ENCODE measurements at regions not wholly inside any gene's neighbourhood (a gene's known extent, or its start where the extent isn't known, plus 50 kb on each side); places are given as distances from the start of the nearest gene placed in this dataset.
A peak's percentile ranks its signal among the peaks of the same experiment; 100 is the strongest.

DNA sequence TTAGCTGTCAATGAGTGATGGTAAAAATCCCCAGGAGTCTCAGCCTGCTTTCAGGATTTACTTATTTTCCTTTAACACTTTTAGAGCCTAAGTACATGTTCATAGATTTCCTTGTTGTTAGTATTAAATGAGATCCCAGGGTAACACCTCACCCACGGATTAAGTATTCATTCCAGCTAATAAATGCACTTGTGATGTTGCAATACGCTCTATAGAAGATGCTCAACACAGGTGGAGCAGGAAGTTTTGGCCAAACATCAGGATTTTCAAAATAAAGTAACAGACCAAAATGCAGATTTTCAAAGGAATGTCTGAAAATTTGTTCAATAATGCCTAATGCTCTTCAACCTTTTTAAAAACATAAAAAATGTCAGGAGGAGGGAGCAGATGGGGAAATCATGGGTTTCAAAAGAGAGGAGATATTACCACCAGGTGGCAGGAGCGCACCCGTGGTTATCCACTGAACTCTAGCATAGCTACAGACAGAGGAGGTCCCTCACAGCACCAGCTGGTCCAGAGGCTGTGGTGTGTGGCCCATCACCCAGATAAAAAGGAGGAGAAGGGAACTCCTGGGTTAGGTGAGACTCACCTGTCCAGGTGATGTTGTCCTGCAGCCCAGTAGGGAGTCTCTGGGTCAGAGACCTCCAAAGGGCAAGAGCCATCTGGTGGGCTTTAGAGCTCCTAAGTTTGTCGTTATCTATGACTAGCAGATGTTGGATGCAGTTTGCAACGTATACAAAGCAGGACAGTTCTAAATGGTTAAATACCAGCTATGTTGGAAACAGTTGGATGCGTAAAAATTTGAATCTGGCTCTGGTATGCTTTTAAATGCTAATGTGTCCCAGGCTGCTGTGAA, 1158.4 kb upstream of the TMEM132C start:
- Histone ChIP-seq H3K4me3 (ENCODE audit: extremely low read depth in 1 of 4, insufficient read depth in 2 of 4, low read depth in 3 of 4, low read length in 4 of 4) (no peak overlapping the region), H2BK15ac (ENCODE audit: low read length) (no peak overlapping the region), H3K14ac (ENCODE audit: insufficient read length) (no peak overlapping the region), H3K18ac (ENCODE audit: extremely low read depth, low read length) (no peak overlapping the region), H3K79me1 (ENCODE audit: low read depth, low read length) (no peaks in the 10 kb centered on the region), H4K8ac (ENCODE audit: extremely low read depth, insufficient read depth, low read length) (peak overlapping the region; percentile 36; the same call in 1 of the 2 replicates), H3K27me3 (replicated peaks in 1 of 4; ENCODE audit: control insufficient read depth in 3 of 4, extremely low read depth in 1 of 4, insufficient read depth in 3 of 4, low read length in 3 of 4) (no peaks in the 10 kb centered on the region), H4K91ac (replicated peaks; ENCODE audit: insufficient read length, low read length) (no peak overlapping the region), H3K27ac (ENCODE audit: low read depth, low read length) (no peak overlapping the region), H3K4ac (replicated peaks; ENCODE audit: insufficient read length, low read depth, low read length) (no peak overlapping the region), H3K9ac (replicated peaks in 1 of 4; ENCODE audit: extremely low read depth in 1 of 4, low read depth in 3 of 4, low read length in 3 of 4) (no peak overlapping the region), H3K23ac (ENCODE audit: insufficient read length) (no peak overlapping the region), H3K9me3 (ENCODE audit: insufficient read depth in 2 of 2, low read depth in 1 of 2, low read length in 1 of 2) (no peaks in the 10 kb centered on the region), H2AFZ (ENCODE audit: low read length) (no peak overlapping the region; the same call in 1 of the 2 replicates), H3K56ac (replicated peaks; ENCODE audit: insufficient read length, low read depth, low read length) (no peak overlapping the region), H2BK20ac (ENCODE audit: low read length) (no peak overlapping the region), H2BK5ac (ENCODE audit: low read depth, low read length) (no peak overlapping the region), H4K20me1 (replicated peaks in 1 of 2; ENCODE audit: control insufficient read depth in 1 of 2, insufficient read depth in 2 of 2, low read length in 2 of 2) (no peaks in the 10 kb centered on the region), H2BK12ac (ENCODE audit: low read depth, low read length) (no peak overlapping the region), H2AK5ac (ENCODE audit: low read depth, low read length) (no peak overlapping the region), H3K36me3 (ENCODE audit: control insufficient read depth in 2 of 4, insufficient read depth in 4 of 4, low read length in 3 of 4) (no peaks in the 10 kb centered on the region), H4K5ac (ENCODE audit: insufficient read length, low read depth, low read length) (no peak overlapping the region), H3K79me2 (ENCODE audit: control insufficient read depth in 1 of 2, insufficient read depth in 2 of 2, low read length in 2 of 2) (no peaks in the 10 kb centered on the region), H3K4me1 (replicated peaks in 1 of 4; ENCODE audit: control insufficient read depth in 3 of 4, insufficient read depth in 4 of 4, low read length in 3 of 4) (peaks cover 0 to 3% (median 0%) of the 10 kb centered on the region in 4 experiments; a peak in 4 of 7 replicates), H3K23me2 (ENCODE audit: low read depth, low read length) (no peaks in the 10 kb centered on the region), H2BK120ac (replicated peaks; ENCODE audit: low read depth, low read length) (no peak overlapping the region), H3K4me2 (ENCODE audit: insufficient read depth in 1 of 2, low read depth in 2 of 2, low read length in 2 of 2) (no peak overlapping the region)
- TF ChIP-seq RAD21 (IDR thresholded peaks at IDR 0.05 in 1 of 2, conservative IDR thresholded peaks at IDR 0.05 in 1 of 2; ENCODE audit: low read depth in 2 of 2, low read length in 2 of 2) = peak; percentile 86
- TF ChIP-seq, protein P1, sequence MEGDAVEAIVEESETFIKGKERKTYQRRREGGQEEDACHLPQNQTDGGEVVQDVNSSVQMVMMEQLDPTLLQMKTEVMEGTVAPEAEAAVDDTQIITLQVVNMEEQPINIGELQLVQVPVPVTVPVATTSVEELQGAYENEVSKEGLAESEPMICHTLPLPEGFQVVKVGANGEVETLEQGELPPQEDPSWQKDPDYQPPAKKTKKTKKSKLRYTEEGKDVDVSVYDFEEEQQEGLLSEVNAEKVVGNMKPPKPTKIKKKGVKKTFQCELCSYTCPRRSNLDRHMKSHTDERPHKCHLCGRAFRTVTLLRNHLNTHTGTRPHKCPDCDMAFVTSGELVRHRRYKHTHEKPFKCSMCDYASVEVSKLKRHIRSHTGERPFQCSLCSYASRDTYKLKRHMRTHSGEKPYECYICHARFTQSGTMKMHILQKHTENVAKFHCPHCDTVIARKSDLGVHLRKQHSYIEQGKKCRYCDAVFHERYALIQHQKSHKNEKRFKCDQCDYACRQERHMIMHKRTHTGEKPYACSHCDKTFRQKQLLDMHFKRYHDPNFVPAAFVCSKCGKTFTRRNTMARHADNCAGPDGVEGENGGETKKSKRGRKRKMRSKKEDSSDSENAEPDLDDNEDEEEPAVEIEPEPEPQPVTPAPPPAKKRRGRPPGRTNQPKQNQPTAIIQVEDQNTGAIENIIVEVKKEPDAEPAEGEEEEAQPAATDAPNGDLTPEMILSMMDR (IDR thresholded peaks at IDR 0.05; ENCODE audit: control extremely low read depth in 1 of 3, insufficient read depth in 1 of 3, low read depth in 1 of 3, low read length in 3 of 3) = peak; percentile 44 to 75 (median 65)
- TF ChIP-seq CTBP2 (IDR thresholded peaks at IDR 0.05; ENCODE audit: borderline replicate concordance, insufficient read depth, insufficient read length, low read length) = no peak
- no peak for TF ChIP-seq SP1 (IDR thresholded peaks at IDR 0.05; ENCODE audit: low read depth, low read length)
- TF ChIP-seq EGR1 (IDR thresholded peaks at IDR 0.05; ENCODE audit: borderline replicate concordance, low read depth, low read length) = no peak
- WGBS, 2 experiments (ENCODE audit: extremely low coverage in 1 of 2, insufficient coverage in 1 of 2, insufficient read length in 1 of 2, insufficient replicate concordance in 2 of 2, low coverage in 1 of 2, low lambda C conversion rate in 2 of 2, missing lambda C conversion rate in 1 of 2) = 63% methylated on average over 7 of the region's 7 CpGs; no CpG with 5 or more reads in 1 of the 2 experiments
- peak in 1 of 2 experiments; percentile 64 for DNase-seq (ENCODE audit: low read depth in 1 of 2, low spot score in 2 of 2)
- peak; percentile 69 for FAIRE-seq
- ChIA-PET CTCF (ENCODE audit: partially characterized antibody) (interaction anchor here (0.6 to 3.6 kb wide), 61 partner anchors 8 to 848 kb away, joined by 3 to 43 read pairs (median 4); no protein-coding TSS in a partner anchor), POLR2A (ENCODE audit: partially characterized antibody) (no interaction called here)
